ENCODE measurements at regions not wholly inside any gene's neighbourhood (a gene's known extent, or its start where the extent isn't known, plus 50 kb on each side); places are given as distances from the start of the nearest gene placed in this dataset.

GRCh38 chr1:30633294-30633693, 90.1 kb downstream of the MATN1 start:
- Mint-ChIP-seq H3K9me3 (no peaks in the 10 kb centered on the region), H3K4me1 (peaks cover 0 to 6% of the 10 kb centered on the region in 2 donors), H3K27me3 (ENCODE audit: low read depth in 3 of 3) (peaks cover 2 to 4% (median 2%) of the 10 kb centered on the region in 3 donors), H3K4me3 (no peak overlapping the region), H3K36me3 (no peaks in the 10 kb centered on the region), H3K27ac (no peak overlapping the region)
- DNase-seq = no peak

DNA sequence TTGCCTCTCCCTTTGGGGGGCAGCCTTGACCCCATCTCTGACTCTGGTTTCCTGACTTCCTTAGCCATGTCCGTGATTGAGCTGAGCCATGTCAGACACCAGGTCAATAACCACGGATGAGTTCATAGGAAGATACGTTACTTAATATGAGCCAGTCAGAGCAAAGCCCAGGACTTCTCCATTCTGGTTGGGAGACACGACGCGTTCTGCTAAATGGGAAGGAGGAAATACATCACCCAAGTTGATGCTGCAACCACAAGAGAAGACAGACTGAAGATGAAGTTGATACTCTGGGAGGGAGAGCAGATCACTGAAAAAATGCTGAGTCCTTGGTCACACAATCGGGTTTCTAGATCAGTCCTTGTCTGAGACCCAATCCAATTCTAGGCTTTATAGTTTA, 90.9 kb downstream of the MATN1 start:
- DNase-seq = no peak
- Mint-ChIP-seq H3K36me3 (no peaks in the 10 kb centered on the region), H3K4me1 (peaks cover 0 to 6% of the 10 kb centered on the region in 2 donors), H3K27me3 (ENCODE audit: low read depth in 3 of 3) (peaks cover 2 to 7% (median 2%) of the 10 kb centered on the region in 3 donors), H3K4me3 (no peak overlapping the region), H3K27ac (no peak overlapping the region), H3K9me3 (peaks cover 0 to 6% (median 0%) of the 10 kb centered on the region in 6 donors)

DNA sequence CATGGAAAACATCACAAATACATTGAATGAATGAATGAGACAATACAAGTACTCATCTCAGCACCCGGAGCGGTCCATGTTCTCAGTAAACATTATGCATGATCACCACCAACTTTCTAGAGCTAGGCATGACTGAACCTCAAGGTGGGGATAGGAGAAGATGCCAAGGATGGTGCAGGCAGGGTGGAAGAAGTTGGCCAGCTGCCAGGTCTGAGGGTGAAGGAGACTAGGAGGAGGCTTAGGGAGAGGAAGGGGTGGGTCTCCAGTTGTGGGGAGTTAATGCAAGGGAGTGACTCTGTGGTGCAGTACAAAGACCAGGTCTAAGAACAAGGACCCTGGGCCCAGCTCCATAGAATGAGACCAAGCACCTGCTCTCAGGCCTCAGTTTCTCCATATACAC, 91.7 kb downstream of the MATN1 start:
- Mint-ChIP-seq H3K27me3 (ENCODE audit: low read depth in 3 of 3) (peaks cover 2 to 9% (median 3%) of the 10 kb centered on the region in 3 donors), H3K27ac (no peak overlapping the region), H3K9me3 (peaks cover 0 to 12% (median 5%) of the 10 kb centered on the region in 6 donors), H3K36me3 (no peaks in the 10 kb centered on the region), H3K4me1 (peaks cover 0 to 6% of the 10 kb centered on the region in 2 donors), H3K4me3 (no peak overlapping the region)
- DNase-seq = no peak

- peaks cover 2 to 13% (median 3%) of the 10 kb centered on the region in 3 donors for H3K27me3 Mint-ChIP-seq (ENCODE audit: low read depth in 3 of 3)
- H3K27ac Mint-ChIP-seq = no peak overlapping the region
- H3K36me3 Mint-ChIP-seq = no peaks in the 10 kb centered on the region
- H3K9me3 Mint-ChIP-seq = peaks cover 0 to 16% (median 10%) of the 10 kb centered on the region in 6 donors
- no peak for DNase-seq
- H3K4me1 Mint-ChIP-seq = peaks cover 0 to 6% of the 10 kb centered on the region in 2 donors
- H3K4me3 Mint-ChIP-seq = no peak overlapping the region
These were observed 93.9 kb downstream of the MATN1 start for GRCh38 chr1:30629501-30629900.

GRCh38 chr1:30627994-30628393, 95.4 kb downstream of the MATN1 start:
- Mint-ChIP-seq H3K36me3 (peaks cover 0 to 6% (median 5%) of the 10 kb centered on the region in 3 donors), H3K27ac (no peak overlapping the region), H3K4me3 (no peak overlapping the region), H3K4me1 (peaks cover 0 to 6% of the 10 kb centered on the region in 2 donors), H3K9me3 (peaks cover 3 to 31% (median 19%) of the 10 kb centered on the region in 6 donors), H3K27me3 (ENCODE audit: low read depth in 3 of 3) (peaks cover 3 to 14% (median 3%) of the 10 kb centered on the region in 3 donors)
- DNase-seq = no peak

- H3K27me3 Mint-ChIP-seq (ENCODE audit: low read depth in 3 of 3) = peaks cover 3 to 16% (median 4%) of the 10 kb centered on the region in 3 donors
- peaks cover 0 to 7% (median 6%) of the 10 kb centered on the region in 3 donors for H3K36me3 Mint-ChIP-seq
- H3K27ac Mint-ChIP-seq = no peak overlapping the region
- H3K4me1 Mint-ChIP-seq = peaks cover 0 to 6% of the 10 kb centered on the region in 2 donors
- H3K4me3 Mint-ChIP-seq = no peak overlapping the region
- H3K9me3 Mint-ChIP-seq = peaks cover 3 to 34% (median 22%) of the 10 kb centered on the region in 6 donors
- DNase-seq = no peak
These were observed 96.2 kb downstream of the MATN1 start for GRCh38 chr1:30627206-30627605.

- H3K27me3 Mint-ChIP-seq (ENCODE audit: low read depth in 3 of 3) = peaks cover 2 to 18% (median 2%) of the 10 kb centered on the region in 3 donors
- H3K27ac Mint-ChIP-seq = no peak overlapping the region
These were observed 100.0 kb downstream of the MATN1 start for GRCh38 chr1:30623431-30623830.

DNA sequence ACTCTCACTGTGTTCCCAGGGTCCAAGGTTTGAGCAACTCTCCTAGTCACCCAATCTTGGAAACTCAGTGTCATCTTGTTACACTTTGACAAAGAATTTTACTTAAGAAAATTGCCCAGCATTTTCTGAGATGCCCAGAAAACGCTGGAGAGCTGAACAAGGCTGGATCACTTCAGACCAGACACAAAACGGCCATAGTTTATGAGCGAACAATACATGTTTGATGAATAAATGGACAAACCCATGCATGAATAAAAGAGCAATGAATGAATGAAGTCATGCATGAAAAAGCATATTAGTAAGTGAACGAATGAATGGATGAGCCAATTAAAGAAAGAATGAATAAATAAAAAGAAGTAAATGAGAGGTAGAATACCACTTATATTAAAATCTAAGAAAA, 103.8 kb downstream of the MATN1 start:
- no peak overlapping the region for H3K27ac Mint-ChIP-seq
- peaks cover 3 to 14% (median 7%) of the 10 kb centered on the region in 3 donors for H3K27me3 Mint-ChIP-seq (ENCODE audit: low read depth in 3 of 3)
- H3K4me1 Mint-ChIP-seq = no peaks in the 10 kb centered on the region
- H3K9me3 Mint-ChIP-seq = peaks cover 3 to 18% (median 14%) of the 10 kb centered on the region in 6 donors
- H3K4me3 Mint-ChIP-seq = no peak overlapping the region
- no peak for DNase-seq
- H3K36me3 Mint-ChIP-seq = peaks cover 0 to 7% (median 6%) of the 10 kb centered on the region in 3 donors

More at GRCh38 chr1:30623431-30623830, 100.0 kb downstream of the MATN1 start:
- Mint-ChIP-seq H3K4me3 (no peak overlapping the region), H3K36me3 (peaks cover 0 to 7% (median 6%) of the 10 kb centered on the region in 3 donors), H3K4me1 (no peaks in the 10 kb centered on the region), H3K9me3 (peaks cover 3 to 34% (median 22%) of the 10 kb centered on the region in 6 donors)
- no peak for DNase-seq

DNA sequence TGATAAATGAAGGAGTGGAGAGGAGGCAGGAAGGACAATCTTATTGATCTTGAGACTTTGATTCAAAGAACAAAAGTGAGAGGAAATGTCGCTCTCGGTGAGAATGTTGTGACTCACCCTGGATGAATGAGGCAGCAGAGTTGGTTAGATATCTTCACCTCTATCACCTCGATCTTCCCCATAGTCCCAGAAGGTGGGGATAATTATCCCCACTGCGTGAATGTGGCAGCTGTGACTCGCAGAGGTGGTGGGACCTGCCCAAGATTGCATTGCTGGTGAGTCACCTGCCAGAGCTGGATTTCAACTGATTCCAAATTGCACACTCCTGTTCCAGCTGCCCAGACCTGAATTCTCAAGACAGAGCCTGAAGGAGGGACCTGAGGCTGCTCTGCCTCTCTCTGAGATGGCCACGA, 105.0 kb downstream of the MATN1 start:
- DNase-seq = no peak
- Mint-ChIP-seq H3K27ac (no peak overlapping the region), H3K9me3 (peaks cover 0 to 8% (median 5%) of the 10 kb centered on the region in 6 donors), H3K36me3 (peaks cover 0 to 5% (median 3%) of the 10 kb centered on the region in 3 donors), H3K4me3 (no peak overlapping the region), H3K27me3 (ENCODE audit: low read depth in 3 of 3) (peaks cover 1 to 14% (median 7%) of the 10 kb centered on the region in 3 donors), H3K4me1 (no peaks in the 10 kb centered on the region)

DNA sequence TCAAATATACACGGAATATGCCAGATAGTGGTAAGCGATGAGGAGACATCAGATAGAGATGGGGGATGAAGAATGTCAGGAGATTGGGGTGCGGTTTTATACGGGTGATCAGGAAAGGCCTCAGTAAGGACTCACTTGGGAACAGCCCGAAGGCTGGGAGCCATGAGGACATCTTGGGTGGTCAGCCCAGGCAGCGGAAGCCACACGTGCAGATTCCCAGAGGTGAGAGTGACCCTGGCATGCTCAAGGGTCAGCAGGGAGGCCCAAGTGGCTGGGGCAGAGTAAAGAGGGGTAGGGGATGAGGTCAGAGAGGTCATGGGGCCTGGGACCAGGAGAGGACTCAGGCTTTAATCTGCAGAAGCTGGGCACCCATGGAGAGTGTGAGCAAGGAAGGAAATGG, 106.6 kb downstream of the MATN1 start:
- Mint-ChIP-seq H3K4me1 (no peaks in the 10 kb centered on the region), H3K36me3 (no peaks in the 10 kb centered on the region), H3K4me3 (no peak overlapping the region), H3K9me3 (no peaks in the 10 kb centered on the region), H3K27ac (no peak overlapping the region), H3K27me3 (ENCODE audit: low read depth in 3 of 3) (peaks cover 1 to 12% (median 6%) of the 10 kb centered on the region in 3 donors)
- no peak for DNase-seq

DNA sequence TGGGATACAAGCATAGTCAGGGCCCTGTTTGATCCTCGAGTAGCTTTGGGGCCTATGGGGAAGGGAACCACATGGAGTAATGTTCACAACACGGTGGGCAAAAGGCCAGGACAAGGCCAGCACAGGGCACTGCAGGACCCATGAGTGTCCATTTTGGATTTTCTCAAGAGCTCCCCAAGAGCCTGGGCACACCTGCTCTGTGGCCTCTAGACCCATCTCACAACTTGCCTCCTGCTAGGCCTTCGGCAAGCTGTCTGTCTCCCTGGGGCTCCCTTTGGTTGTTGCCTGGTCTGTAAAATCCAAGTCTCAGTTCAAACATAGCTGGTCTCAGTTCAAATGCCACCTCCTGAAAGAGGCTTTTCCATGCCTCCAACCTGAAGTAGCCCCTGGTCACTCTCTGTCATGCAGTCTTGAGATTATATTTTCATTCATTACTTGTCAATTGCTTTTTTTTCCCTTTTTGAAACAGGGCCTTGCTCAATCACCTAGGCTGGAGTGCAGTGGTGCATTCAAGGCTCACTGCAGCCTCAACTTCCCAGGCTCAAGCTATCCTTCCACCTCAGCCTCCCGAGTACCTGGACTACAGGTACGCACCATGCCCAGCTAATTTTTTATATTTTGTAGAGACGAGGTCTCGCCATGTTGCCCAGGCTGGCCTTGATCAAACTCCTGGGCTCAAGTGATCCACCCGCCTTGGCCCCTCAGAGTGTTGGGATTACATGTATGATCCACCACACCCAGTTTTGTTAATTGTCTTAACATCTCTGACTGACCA, 107.4 kb downstream of the MATN1 start:
- Mint-ChIP-seq H3K36me3 (no peaks in the 10 kb centered on the region), H3K27ac (no peak overlapping the region), H3K27me3 (ENCODE audit: low read depth in 3 of 3) (peaks cover 1 to 9% (median 8%) of the 10 kb centered on the region in 3 donors), H3K4me1 (no peaks in the 10 kb centered on the region), H3K9me3 (no peaks in the 10 kb centered on the region), H3K4me3 (no peak overlapping the region)
- no peak for DNase-seq

- Mint-ChIP-seq H3K4me3 (no peak overlapping the region), H3K4me1 (no peaks in the 10 kb centered on the region), H3K9me3 (no peaks in the 10 kb centered on the region), H3K36me3 (no peaks in the 10 kb centered on the region), H3K27me3 (ENCODE audit: low read depth in 3 of 3) (peaks cover 1 to 9% (median 8%) of the 10 kb centered on the region in 3 donors), H3K27ac (no peak overlapping the region)
- no peak for DNase-seq
These were observed 108.1 kb downstream of the MATN1 start for GRCh38 chr1:30615076-30615795.

- Mint-ChIP-seq H3K36me3 (no peaks in the 10 kb centered on the region), H3K4me1 (no peaks in the 10 kb centered on the region), H3K4me3 (no peak overlapping the region), H3K9me3 (no peaks in the 10 kb centered on the region), H3K27me3 (ENCODE audit: low read depth in 3 of 3) (peaks cover 3 to 11% (median 10%) of the 10 kb centered on the region in 3 donors), H3K27ac (no peak overlapping the region)
- DNase-seq = no peak
These were observed 110.2 kb downstream of the MATN1 start for GRCh38 chr1:30613188-30613587.

GRCh38 chr1:30612536-30613065, 110.8 kb downstream of the MATN1 start:
- Mint-ChIP-seq H3K4me3 (no peak overlapping the region), H3K27me3 (ENCODE audit: low read depth in 3 of 3) (peaks cover 3 to 10% (median 9%) of the 10 kb centered on the region in 3 donors), H3K4me1 (no peaks in the 10 kb centered on the region), H3K9me3 (no peaks in the 10 kb centered on the region), H3K36me3 (no peaks in the 10 kb centered on the region), H3K27ac (no peak overlapping the region)
- no peak for DNase-seq

Measured in immature natural killer cell (primary cell).